HEK293 (cell line): ENCODE measurements at regions not wholly inside any gene's neighbourhood (a gene's known extent, or its start where the extent isn't known, plus 50 kb on each side); places are given as distances from the start of the nearest gene placed in this dataset.
A peak's percentile ranks its signal among the peaks of the same experiment; 100 is the strongest.

Experiments
- CTCF ChIA-PET: fragments of 350-600 bp; formaldehyde crosslinking; extraction: SDS; loops from one replicate; lab custom pipeline; 2021; ENCODE audit warnings: antibody characterized with exemption; lab: Yijun Ruan, JAX
- POLR2A ChIA-PET: fragments of 300-600 bp; formaldehyde crosslinking; extraction: SDS; loops from one replicate; lab custom pipeline; 2020; ENCODE audit warnings: antibody characterized with exemption, inconsistent platforms; lab: Yijun Ruan, JAX
- H3K27ac ChIP-seq: fragments of 200-500 bp; sonication (Bioruptor generic); 2 replicates; pipeline ENCODE4 v1.5.1; 2014; ENCODE audit warnings: low read depth, low read length, control low read depth, inconsistent platforms; ENCODE audit errors: extremely low read depth
- H3K36me3 ChIP-seq, 2 experiments: fragments of 200-500 bp in 1 of 2; sonication (Bioruptor generic) in 1 of 2; 1 replicate in 1 of 2; 2 replicates in 1 of 2; pipeline ENCODE4 v1.5.1; 2014 to 2017; ENCODE audit warnings: inconsistent platforms in 2 of 2, low read length in 2 of 2; ENCODE audit not compliant: control insufficient read depth in 2 of 2, insufficient read depth in 1 of 2
- H3K4me1 ChIP-seq: fragments of 200-500 bp; sonication (Bioruptor generic); 2 replicates; pipeline ENCODE4 v1.5.1; 2014; ENCODE audit warnings: mild to moderate bottlenecking, low read length, inconsistent platforms; ENCODE audit not compliant: control insufficient read depth, insufficient read depth
- H3K4me3 ChIP-seq: 2 replicates; pipeline ENCODE4 v1.5.1; 2011; ENCODE audit warnings: low read depth, mild to moderate bottlenecking, control low read depth, low read length, moderate library complexity
- H3K9me3 ChIP-seq: fragments of 200-500 bp; sonication (Bioruptor generic); 2 replicates; pipeline ENCODE4 v1.5.1; 2014; ENCODE audit warnings: low read depth, low read length, inconsistent platforms; ENCODE audit not compliant: control insufficient read depth, insufficient read depth
- EGR2 ChIP-seq: fragments of 450-650 bp; formaldehyde crosslinking; IDR thresholded peaks from 2 replicates; pipeline ENCODE4 v1.5.1; 2016; ENCODE audit warnings: low read depth, missing biosample characterization, missing genetic modification characterization
- GLI2 ChIP-seq: fragments of 450-650 bp; formaldehyde crosslinking; IDR thresholded peaks from 2 replicates; pipeline ENCODE4; 2017; ENCODE audit warnings: missing biosample characterization, missing genetic modification characterization, low read depth, borderline replicate concordance
- GLIS1 ChIP-seq: fragments of 450-650 bp; formaldehyde crosslinking; IDR thresholded peaks from 2 replicates; pipeline ENCODE4 v1.5.1; 2016; ENCODE audit warnings: missing biosample characterization, missing genetic modification characterization
- KLF9 ChIP-seq: fragments of 450-650 bp; formaldehyde crosslinking; IDR thresholded peaks from 2 replicates; pipeline ENCODE4 v1.5.1; 2016; ENCODE audit warnings: missing biosample characterization, missing genetic modification characterization, low read depth
- TRIM28 ChIP-seq: IDR thresholded peaks from 2 replicates; pipeline ENCODE4 v1.6.1; 2011; ENCODE audit warnings: low read length, control low read depth, borderline replicate concordance
- ZFHX2 ChIP-seq: fragments of 450-650 bp; formaldehyde crosslinking; conservative IDR thresholded peaks from 2 replicates; pipeline ENCODE4 v1.5.1; 2016; ENCODE audit warnings: missing biosample characterization, missing genetic modification characterization
- ZFP41 ChIP-seq: fragments of 450-650 bp; formaldehyde crosslinking; IDR thresholded peaks from 2 replicates; pipeline ENCODE4 v1.5.1; 2016; ENCODE audit warnings: missing biosample characterization, missing genetic modification characterization, borderline replicate concordance
- ZIC2 ChIP-seq: fragments of 450-650 bp; formaldehyde crosslinking; IDR thresholded peaks from 2 replicates; pipeline ENCODE4 v1.5.1; 2016; ENCODE audit warnings: missing biosample characterization, missing genetic modification characterization
- ZNF155 ChIP-seq: fragments of 450-650 bp; formaldehyde crosslinking; IDR thresholded peaks from 2 replicates; pipeline ENCODE4 v1.5.1; 2016; ENCODE audit warnings: missing biosample characterization, missing genetic modification characterization
- ZNF174 ChIP-seq: fragments of 450-650 bp; formaldehyde crosslinking; IDR thresholded peaks from 2 replicates; pipeline ENCODE4 v1.5.0; 2017; ENCODE audit warnings: missing biosample characterization, mild to moderate bottlenecking, missing genetic modification characterization
- ZNF211 ChIP-seq: fragments of 450-650 bp; formaldehyde crosslinking; IDR thresholded peaks from 2 replicates; pipeline ENCODE4 v1.5.1; 2016; ENCODE audit warnings: low read depth, missing biosample characterization, missing genetic modification characterization
- ZNF223 ChIP-seq: fragments of 450-650 bp; formaldehyde crosslinking; IDR thresholded peaks from 2 replicates; pipeline ENCODE4 v1.5.1; 2016; ENCODE audit warnings: missing biosample characterization, missing genetic modification characterization
- ZNF341 ChIP-seq: fragments of 450-650 bp; formaldehyde crosslinking; IDR thresholded peaks from 2 replicates; pipeline ENCODE4; 2016; ENCODE audit warnings: low read depth, missing biosample characterization, missing genetic modification characterization
- ZNF391 ChIP-seq: fragments of 450-650 bp; formaldehyde crosslinking; IDR thresholded peaks from 2 replicates; pipeline ENCODE4 v1.5.1; 2016; ENCODE audit warnings: low read depth, missing biosample characterization, missing genetic modification characterization, borderline replicate concordance
- ZNF416 ChIP-seq: fragments of 450-650 bp; formaldehyde crosslinking; IDR thresholded peaks from 2 replicates; pipeline ENCODE4 v1.5.1; 2016; ENCODE audit warnings: missing biosample characterization, missing genetic modification characterization
- ZNF623 ChIP-seq: fragments of 450-650 bp; formaldehyde crosslinking; IDR thresholded peaks from 2 replicates; pipeline ENCODE4 v1.5.1; 2016; ENCODE audit warnings: missing biosample characterization, missing genetic modification characterization
- ZNF626 ChIP-seq: fragments of 450-650 bp; sonication (Bioruptor Pico); formaldehyde crosslinking; IDR thresholded peaks from 2 replicates; pipeline ENCODE4 v1.5.1; 2018; ENCODE audit warnings: missing biosample characterization, missing genetic modification characterization, inconsistent platforms
- ZNF629 ChIP-seq: fragments of 450-650 bp; formaldehyde crosslinking; IDR thresholded peaks from 2 replicates; pipeline ENCODE4 v1.5.1; 2017; ENCODE audit warnings: missing biosample characterization, missing genetic modification characterization
- ZSCAN30 ChIP-seq: fragments of 450-650 bp; IDR thresholded peaks from 2 replicates; pipeline ENCODE4 v1.5.1; 2018; ENCODE audit warnings: missing biosample characterization, mild to moderate bottlenecking, missing genetic modification characterization, moderate library complexity
- TF ChIP-seq, protein P1 (sequence below): fragments of 450-650 bp; formaldehyde crosslinking; IDR thresholded peaks from 2 replicates; pipeline ENCODE4 v1.5.1; 2016; ENCODE audit warnings: missing biosample characterization, missing genetic modification characterization
- TF ChIP-seq, protein P2 (sequence below): sonication (generic); formaldehyde crosslinking; IDR thresholded peaks from 2 replicates; pipeline ENCODE4 v1.8.1; 2022; ENCODE audit warnings: mild to moderate bottlenecking, moderate library complexity, missing genetic modification reagents
- TF ChIP-seq, protein P3 (sequence below): fragments of 450-650 bp; formaldehyde crosslinking; IDR thresholded peaks from 2 replicates; pipeline ENCODE4 v1.5.1; 2016; ENCODE audit warnings: missing biosample characterization, missing genetic modification characterization
- TF ChIP-seq, protein P4 (sequence below): fragments of 450-650 bp; formaldehyde crosslinking; IDR thresholded peaks from 2 replicates; pipeline ENCODE4 v1.5.1; 2017; ENCODE audit warnings: missing biosample characterization, mild to moderate bottlenecking, missing genetic modification characterization, moderate library complexity
- TF ChIP-seq, protein P5 (sequence below): fragments of 450-650 bp; formaldehyde crosslinking; IDR thresholded peaks from 2 replicates; pipeline ENCODE4 v1.5.1; 2016; ENCODE audit warnings: missing biosample characterization, missing genetic modification characterization

DNA sequence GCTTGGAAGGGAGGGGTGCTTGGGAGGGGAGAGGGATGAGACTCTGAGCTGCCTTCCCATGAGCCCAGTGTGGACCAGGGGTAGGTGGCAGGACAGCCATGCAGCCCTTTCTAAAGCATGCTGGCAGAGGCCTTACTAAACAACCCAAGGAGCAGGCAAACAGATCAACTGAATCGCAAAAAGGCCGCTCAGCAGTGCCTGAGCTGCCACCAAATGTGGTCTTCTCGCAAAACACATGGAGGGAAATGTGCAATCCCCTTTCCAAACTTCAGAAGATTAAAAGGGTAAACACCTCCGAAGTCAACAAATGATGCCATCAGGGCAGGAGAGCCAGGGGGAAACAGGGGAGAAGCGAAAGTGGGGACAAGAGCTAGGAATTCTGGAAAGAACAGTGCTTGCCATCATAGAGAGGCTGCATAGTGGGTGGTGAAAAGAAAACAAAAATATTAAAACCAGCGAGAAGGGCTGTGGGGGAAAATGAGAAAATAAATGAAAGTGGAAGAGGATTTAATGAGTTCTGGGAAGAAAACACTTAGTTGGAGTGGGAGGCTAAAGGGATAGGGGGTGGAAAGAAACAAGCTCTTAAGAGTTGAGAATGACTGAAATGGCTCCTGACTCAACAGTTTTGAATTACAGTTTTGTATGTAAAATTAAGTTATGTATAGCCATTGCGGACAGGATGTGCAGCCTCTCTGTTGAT, 62.2 kb upstream of the ZNF32 start:
- POLR2A ChIA-PET: no interaction called here
- CTCF ChIA-PET: interaction anchor here (1.2 kb wide), 1 partner anchor 154 kb away, joined by 3 read pairs; no protein-coding TSS in a partner anchor
- H3K36me3 ChIP-seq: no peaks in the 10 kb centered on the region
- no peaks in the 10 kb centered on the region for H3K9me3 ChIP-seq
- H3K27ac ChIP-seq: no peak overlapping the region
- H3K4me1 ChIP-seq: no peaks in the 10 kb centered on the region
- no peak overlapping the region for H3K4me3 ChIP-seq
- TF ChIP-seq ZNF223 (no peak), ZNF155 (tag by site-specific recombination) (no peak), ZNF416 (no peak), ZFHX2 (tag by site-specific recombination) (peak; percentile 70), EGR2 (peak; percentile 71)

DNA sequence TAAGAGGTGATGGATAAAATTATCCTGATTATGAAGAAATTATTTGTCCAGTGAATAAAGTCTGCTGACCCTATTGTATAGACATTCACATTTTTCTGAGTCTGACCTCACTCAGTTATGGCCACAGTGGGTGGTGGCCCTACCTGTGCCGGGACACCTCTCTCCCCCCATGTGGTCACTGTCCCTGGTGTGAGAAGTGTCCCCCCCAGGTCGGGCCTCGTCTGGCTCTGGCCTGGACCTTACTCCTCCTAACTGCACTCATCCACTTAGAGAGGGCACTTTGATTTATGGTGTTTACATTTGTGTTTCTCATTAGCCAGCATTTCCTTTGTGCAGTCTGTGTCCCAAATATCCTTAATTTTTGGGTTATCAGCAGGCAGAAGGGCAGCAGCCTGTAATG, 59.6 kb upstream of the ZNF32 start:
- H3K9me3 ChIP-seq: no peaks in the 10 kb centered on the region
- peak; percentile 31; the same call in 1 of the 2 replicates for TF ChIP-seq GLIS1
- TF ChIP-seq, protein P1, sequence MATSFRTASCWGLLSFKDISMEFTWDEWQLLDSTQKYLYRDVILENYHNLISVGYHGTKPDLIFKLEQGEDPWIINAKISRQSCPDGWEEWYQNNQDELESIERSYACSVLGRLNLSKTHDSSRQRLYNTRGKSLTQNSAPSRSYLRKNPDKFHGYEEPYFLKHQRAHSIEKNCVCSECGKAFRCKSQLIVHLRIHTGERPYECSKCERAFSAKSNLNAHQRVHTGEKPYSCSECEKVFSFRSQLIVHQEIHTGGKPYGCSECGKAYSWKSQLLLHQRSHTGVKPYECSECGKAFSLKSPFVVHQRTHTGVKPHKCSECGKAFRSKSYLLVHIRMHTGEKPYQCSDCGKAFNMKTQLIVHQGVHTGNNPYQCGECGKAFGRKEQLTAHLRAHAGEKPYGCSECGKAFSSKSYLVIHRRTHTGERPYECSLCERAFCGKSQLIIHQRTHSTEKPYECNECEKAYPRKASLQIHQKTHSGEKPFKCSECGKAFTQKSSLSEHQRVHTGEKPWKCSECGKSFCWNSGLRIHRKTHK: no peak
- TF ChIP-seq ZIC2 (tag by site-specific recombination): peak; percentile 68
- CTCF ChIA-PET: no interaction called here
- no peak overlapping the region for H3K4me3 ChIP-seq
- no peak overlapping the region for H3K27ac ChIP-seq
- H3K36me3 ChIP-seq: no peaks in the 10 kb centered on the region
- POLR2A ChIA-PET: no interaction called here
- no peaks in the 10 kb centered on the region for H3K4me1 ChIP-seq

DNA sequence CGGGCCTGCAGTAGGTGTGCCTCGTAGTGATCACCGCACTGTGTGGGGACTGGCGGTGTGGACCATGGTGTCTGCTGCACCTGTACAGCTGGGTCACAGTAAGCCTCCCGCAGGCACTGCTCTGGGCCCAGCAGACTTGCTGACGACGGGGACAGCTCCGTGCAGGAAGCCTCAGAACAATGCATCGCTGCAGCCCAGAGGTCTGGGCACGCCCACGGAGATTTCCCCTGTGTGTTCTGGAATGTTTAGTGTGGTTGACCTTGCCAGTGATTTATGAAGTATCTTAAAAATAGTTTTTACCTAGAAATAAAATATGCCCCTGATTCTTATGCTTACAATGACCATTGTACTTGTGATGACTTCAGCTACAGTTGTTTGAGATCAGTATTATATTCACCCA, 59.1 kb upstream of the ZNF32 start:
- H3K4me3 ChIP-seq: no peak overlapping the region
- TF ChIP-seq, protein P2, sequence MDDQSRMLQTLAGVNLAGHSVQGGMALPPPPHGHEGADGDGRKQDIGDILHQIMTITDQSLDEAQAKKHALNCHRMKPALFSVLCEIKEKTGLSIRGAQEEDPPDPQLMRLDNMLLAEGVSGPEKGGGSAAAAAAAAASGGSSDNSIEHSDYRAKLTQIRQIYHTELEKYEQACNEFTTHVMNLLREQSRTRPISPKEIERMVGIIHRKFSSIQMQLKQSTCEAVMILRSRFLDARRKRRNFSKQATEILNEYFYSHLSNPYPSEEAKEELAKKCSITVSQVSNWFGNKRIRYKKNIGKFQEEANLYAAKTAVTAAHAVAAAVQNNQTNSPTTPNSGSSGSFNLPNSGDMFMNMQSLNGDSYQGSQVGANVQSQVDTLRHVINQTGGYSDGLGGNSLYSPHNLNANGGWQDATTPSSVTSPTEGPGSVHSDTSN (CRISPR knock-in tag): no peak
- TF ChIP-seq ZNF174 (tag by site-specific recombination) (no peak), TRIM28 (no peak), ZNF341 (no peak), ZNF626 (no peak), ZNF623 (tag by site-specific recombination) (no peak), GLI2 (tag by site-specific recombination) (no peak), ZSCAN30 (tag by site-specific recombination) (no peak), ZNF629 (tag by site-specific recombination) (no peak), KLF9 (tag by site-specific recombination) (no peak), ZNF211 (tag by site-specific recombination) (no peak), ZNF391 (tag by site-specific recombination) (no peak), ZFP41 (tag by site-specific recombination) (no peak)
- TF ChIP-seq, protein P3, sequence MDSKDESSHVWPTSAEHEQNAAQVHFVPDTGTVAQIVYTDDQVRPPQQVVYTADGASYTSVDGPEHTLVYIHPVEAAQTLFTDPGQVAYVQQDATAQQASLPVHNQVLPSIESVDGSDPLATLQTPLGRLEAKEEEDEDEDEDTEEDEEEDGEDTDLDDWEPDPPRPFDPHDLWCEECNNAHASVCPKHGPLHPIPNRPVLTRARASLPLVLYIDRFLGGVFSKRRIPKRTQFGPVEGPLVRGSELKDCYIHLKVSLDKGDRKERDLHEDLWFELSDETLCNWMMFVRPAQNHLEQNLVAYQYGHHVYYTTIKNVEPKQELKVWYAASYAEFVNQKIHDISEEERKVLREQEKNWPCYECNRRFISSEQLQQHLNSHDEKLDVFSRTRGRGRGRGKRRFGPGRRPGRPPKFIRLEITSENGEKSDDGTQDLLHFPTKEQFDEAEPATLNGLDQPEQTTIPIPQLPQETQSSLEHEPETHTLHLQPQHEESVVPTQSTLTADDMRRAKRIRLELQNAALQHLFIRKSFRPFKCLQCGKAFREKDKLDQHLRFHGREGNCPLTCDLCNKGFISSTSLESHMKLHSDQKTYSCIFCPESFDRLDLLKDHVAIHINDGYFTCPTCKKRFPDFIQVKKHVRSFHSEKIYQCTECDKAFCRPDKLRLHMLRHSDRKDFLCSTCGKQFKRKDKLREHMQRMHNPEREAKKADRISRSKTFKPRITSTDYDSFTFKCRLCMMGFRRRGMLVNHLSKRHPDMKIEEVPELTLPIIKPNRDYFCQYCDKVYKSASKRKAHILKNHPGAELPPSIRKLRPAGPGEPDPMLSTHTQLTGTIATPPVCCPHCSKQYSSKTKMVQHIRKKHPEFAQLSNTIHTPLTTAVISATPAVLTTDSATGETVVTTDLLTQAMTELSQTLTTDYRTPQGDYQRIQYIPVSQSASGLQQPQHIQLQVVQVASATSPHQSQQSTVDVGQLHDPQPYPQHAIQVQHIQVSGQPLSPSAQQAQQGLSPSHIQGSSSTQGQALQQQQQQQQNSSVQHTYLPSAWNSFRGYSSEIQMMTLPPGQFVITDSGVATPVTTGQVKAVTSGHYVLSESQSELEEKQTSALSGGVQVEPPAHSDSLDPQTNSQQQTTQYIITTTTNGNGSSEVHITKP (tag by site-specific recombination): no peak
- TF ChIP-seq, protein P4, sequence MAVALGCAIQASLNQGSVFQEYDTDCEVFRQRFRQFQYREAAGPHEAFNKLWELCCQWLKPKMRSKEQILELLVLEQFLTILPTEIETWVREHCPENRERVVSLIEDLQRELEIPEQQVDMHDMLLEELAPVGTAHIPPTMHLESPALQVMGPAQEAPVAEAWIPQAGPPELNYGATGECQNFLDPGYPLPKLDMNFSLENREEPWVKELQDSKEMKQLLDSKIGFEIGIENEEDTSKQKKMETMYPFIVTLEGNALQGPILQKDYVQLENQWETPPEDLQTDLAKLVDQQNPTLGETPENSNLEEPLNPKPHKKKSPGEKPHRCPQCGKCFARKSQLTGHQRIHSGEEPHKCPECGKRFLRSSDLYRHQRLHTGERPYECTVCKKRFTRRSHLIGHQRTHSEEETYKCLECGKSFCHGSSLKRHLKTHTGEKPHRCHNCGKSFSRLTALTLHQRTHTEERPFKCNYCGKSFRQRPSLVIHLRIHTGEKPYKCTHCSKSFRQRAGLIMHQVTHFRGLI: no peak
- TF ChIP-seq, protein P5, sequence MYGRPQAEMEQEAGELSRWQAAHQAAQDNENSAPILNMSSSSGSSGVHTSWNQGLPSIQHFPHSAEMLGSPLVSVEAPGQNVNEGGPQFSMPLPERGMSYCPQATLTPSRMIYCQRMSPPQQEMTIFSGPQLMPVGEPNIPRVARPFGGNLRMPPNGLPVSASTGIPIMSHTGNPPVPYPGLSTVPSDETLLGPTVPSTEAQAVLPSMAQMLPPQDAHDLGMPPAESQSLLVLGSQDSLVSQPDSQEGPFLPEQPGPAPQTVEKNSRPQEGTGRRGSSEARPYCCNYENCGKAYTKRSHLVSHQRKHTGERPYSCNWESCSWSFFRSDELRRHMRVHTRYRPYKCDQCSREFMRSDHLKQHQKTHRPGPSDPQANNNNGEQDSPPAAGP (tag by site-specific recombination): no peak
- TF ChIP-seq, all 188 proteins: peak for 0
- POLR2A ChIA-PET: no interaction called here
- Histone ChIP-seq H3K9me3 (no peaks in the 10 kb centered on the region), H3K27ac (no peak overlapping the region), H3K36me3 (no peaks in the 10 kb centered on the region), H3K4me1 (no peaks in the 10 kb centered on the region)
- CTCF ChIA-PET: no interaction called here
